K562 (cell line): ENCODE measurements at regions not wholly inside any gene's neighbourhood (a gene's known extent, or its start where the extent isn't known, plus 50 kb on each side); places are given as distances from the start of the nearest gene placed in this dataset.

ENCODE experiments used
- ATAC-seq: fragments of 200-7000 bp; cut with Tn5 transposase; 3 replicates; pipeline ENCODE4 v1.9.1; 2020; ENCODE audit warnings: moderate library complexity
- BruUV-seq: library from RNA; stranded (reverse); fragments of 400-500 nt; replicated peaks from 2 replicates; lab custom pipeline; 2021; lab: Mats Ljungman, UMichigan
- CTCF ChIA-PET: fragments of 300-600 bp; formaldehyde crosslinking; extraction: SDS; loops from one replicate; lab custom pipeline; 2021; ENCODE audit warnings: low intra/inter-chr PET ratio; lab: Yijun Ruan, JAX
- POLR2A ChIA-PET: fragments of 300-600, 350-650 bp; sonication (Branson Sonifier 250); formaldehyde crosslinking; extraction: SDS; loops from one replicate; lab custom pipeline; 2021; ENCODE audit warnings: antibody characterized with exemption, inconsistent platforms; lab: Yijun Ruan, JAX
- DNase-seq, 4 experiments: peaks; one replicate each; pipeline versions ENCODE4 v3.0.0 to v3.0.0-alpha.2; 2011 to 2018; ENCODE audit warnings: low spot score in 3 of 4, mixed read lengths in 3 of 4; ENCODE audit errors: extremely low read depth in 1 of 4
- FAIRE-seq: peaks from 2 replicates; lab custom pipeline; 2011; peaks lifted over from hg19 to GRCh38; lab: Jason Lieb, UNC
- H2AFZ ChIP-seq: 2 replicates; pipeline ENCODE4 v1.6.0; 2011; ENCODE audit warnings: low read depth, low read length, control low read depth, inconsistent platforms
- H3K27ac ChIP-seq: fragments of 200-600 bp; 3 replicates; pipeline ENCODE4 v1.8.0; 2011; ENCODE audit warnings: low read depth, mild to moderate bottlenecking, control low read depth, inconsistent platforms, low read length, moderate library complexity, mixed read lengths; ENCODE audit errors: extremely low read depth
- H3K27me3 ChIP-seq, 2 experiments: fragments of 300-600 bp in 1 of 2; 2 replicates in 1 of 2; 3 replicates in 1 of 2; pipeline versions ENCODE4 v1.6.0 to v1.8.0; 2011; ENCODE audit warnings: inconsistent platforms in 2 of 2, low read length in 2 of 2, mild to moderate bottlenecking in 1 of 2, mixed read lengths in 1 of 2, moderate library complexity in 1 of 2; ENCODE audit not compliant: control insufficient read depth in 2 of 2, insufficient read depth in 2 of 2
- H3K36me3 ChIP-seq: fragments of 300-600 bp; 3 replicates; pipeline ENCODE4 v1.8.0; 2011; ENCODE audit warnings: mild to moderate bottlenecking, low read length, inconsistent platforms; ENCODE audit not compliant: control insufficient read depth, insufficient read depth
- H3K4me1 ChIP-seq, 2 experiments: fragments of 200-600 bp in 1 of 2; replicated peaks in 1 of 2; 2 replicates in 1 of 2; 3 replicates in 1 of 2; pipeline versions ENCODE4 v1.5.1 to v1.8.0; 2011; ENCODE audit warnings: inconsistent platforms in 2 of 2, low read length in 2 of 2, mild to moderate bottlenecking in 1 of 2, mixed read lengths in 1 of 2, moderate library complexity in 1 of 2; ENCODE audit not compliant: control insufficient read depth in 2 of 2, insufficient read depth in 2 of 2
- H3K4me2 ChIP-seq: 2 replicates; pipeline ENCODE4 v1.6.1; 2011; ENCODE audit warnings: low read length, control low read depth, inconsistent platforms, mixed read lengths; ENCODE audit not compliant: insufficient read depth
- H3K4me3 ChIP-seq: fragments of 200-600 bp; sonication (generic), shearing (Covaris generic); 2 replicates; pipeline ENCODE4 v1.5.1; 2016; ENCODE audit warnings: control low read depth, inconsistent platforms
- H3K79me2 ChIP-seq: fragments of 200-600 bp; 3 replicates; pipeline ENCODE4 v1.8.0; 2011; ENCODE audit warnings: low read length, inconsistent platforms; ENCODE audit not compliant: control insufficient read depth, insufficient read depth
- H3K9ac ChIP-seq, 2 experiments: 2 replicates each; pipeline versions ENCODE4 v1.6.0 to v1.6.1; 2011; ENCODE audit warnings: low read depth in 2 of 2, low read length in 2 of 2, control low read depth in 1 of 2, inconsistent platforms in 1 of 2, mild to moderate bottlenecking in 1 of 2, mixed read lengths in 1 of 2; ENCODE audit not compliant: insufficient read depth in 1 of 2
- H3K9me1 ChIP-seq: one replicate; pipeline ENCODE4 v1.6.0; 2011; ENCODE audit warnings: inconsistent platforms, mild to moderate bottlenecking, low read length, moderate library complexity; ENCODE audit not compliant: control insufficient read depth, insufficient read depth
- H3K9me3 ChIP-seq: replicated peaks from 2 replicates; pipeline ENCODE4 v1.5.1; 2011; ENCODE audit warnings: low read depth, low read length, inconsistent platforms; ENCODE audit not compliant: control insufficient read depth, insufficient read depth
- H4K20me1 ChIP-seq: replicated peaks from 2 replicates; pipeline ENCODE4 v1.6.1; 2011; ENCODE audit warnings: low read length, inconsistent platforms, mixed read lengths; ENCODE audit not compliant: control insufficient read depth, insufficient read depth
- ETV6 ChIP-seq, 3 experiments: fragments of 150-350 bp in 1 of 3; sonication (generic) in 1 of 3; formaldehyde crosslinking in 1 of 3; IDR thresholded peaks; 2 replicates each; pipeline versions ENCODE4 v1.6.1 to v1.8.0; 2014 to 2022; ENCODE audit warnings: borderline replicate concordance in 2 of 3, low read depth in 2 of 3, antibody characterized with exemption in 1 of 3, low read length in 1 of 3, mild to moderate bottlenecking in 1 of 3, missing genetic modification reagents in 1 of 3
- GABPB1 ChIP-seq: sonication (generic); formaldehyde crosslinking; IDR thresholded peaks from 2 replicates; pipeline ENCODE4 v1.8.0; 2022; ENCODE audit warnings: mild to moderate bottlenecking, missing genetic modification reagents
- HNRNPL ChIP-seq: fragments of 200-400 bp; formaldehyde crosslinking; IDR thresholded peaks from 2 replicates; pipeline ENCODE4 v1.6.1; 2017; ENCODE audit warnings: low read depth, mild to moderate bottlenecking, low read length
- KAT2B ChIP-seq: IDR thresholded peaks from one replicate; pipeline ENCODE4 v1.6.1; 2012; ENCODE audit warnings: low read depth, mild to moderate bottlenecking, control low read depth, inconsistent platforms, low read length, moderate library complexity
- LARP7 ChIP-seq: fragments of 450-650 bp; IDR thresholded peaks from 2 replicates; pipeline ENCODE4 v1.6.1; 2016
- PBX2 ChIP-seq, 2 experiments: IDR thresholded peaks in 1 of 2; conservative IDR thresholded peaks in 1 of 2; 2 replicates each; pipeline ENCODE4 v1.6.1; 2016; ENCODE audit warnings: low read depth in 2 of 2, mild to moderate bottlenecking in 1 of 2, missing compliant biosample characterization in 1 of 2, missing genetic modification characterization in 1 of 2, moderate library complexity in 1 of 2
- POLR2AphosphoS5 ChIP-seq: IDR thresholded peaks from 2 replicates; pipeline ENCODE4 v1.6.1; 2011; ENCODE audit warnings: mild to moderate bottlenecking, low read depth, low read length, moderate library complexity; ENCODE audit not compliant: control insufficient read depth, insufficient read depth
- TARDBP ChIP-seq: fragments of 450-650 bp; IDR thresholded peaks from 2 replicates; pipeline ENCODE4 v1.6.1; 2016
- ZNF217 ChIP-seq: sonication (generic); formaldehyde crosslinking; IDR thresholded peaks from 2 replicates; pipeline ENCODE4 v1.8.0; 2022; ENCODE audit warnings: mild to moderate bottlenecking, missing genetic modification reagents
- WGBS: fragments of 100-300 bp; shearing (Covaris generic); methylation state at CpG from one replicate; pipeline ENCODE4 v1.1.6; 2016; ENCODE audit warnings: low coverage, mixed read lengths; ENCODE audit not compliant: insufficient coverage; ENCODE audit errors: missing lambda C conversion rate; 5-methylcytosine and 5-hydroxymethylcytosine counted together
- in situ Hi-C: fragments of 300-500 bp; cut with MboI; formaldehyde crosslinking; loops from 4 replicates; pipeline ENCODE4 v1.15.0; 2018; ENCODE audit warnings: inconsistent platforms, mixed read lengths
- intact Hi-C: fragments of 100-400 bp; cut with micrococcal nuclease; formaldehyde crosslinking; loops from 2 replicates; pipeline ENCODE4 v1.14.2; 2022
- TF ChIP-seq, protein P1 (sequence below): fragments of 450-650 bp; IDR thresholded peaks from 2 replicates; pipeline ENCODE4 v1.6.1; 2016; ENCODE audit warnings: low read depth, mild to moderate bottlenecking, moderate library complexity
- TF ChIP-seq, protein P2 (sequence below): sonication (generic); formaldehyde crosslinking; IDR thresholded peaks from 2 replicates; pipeline ENCODE4 v1.8.0; 2022; ENCODE audit warnings: mild to moderate bottlenecking, missing genetic modification reagents

DNA sequence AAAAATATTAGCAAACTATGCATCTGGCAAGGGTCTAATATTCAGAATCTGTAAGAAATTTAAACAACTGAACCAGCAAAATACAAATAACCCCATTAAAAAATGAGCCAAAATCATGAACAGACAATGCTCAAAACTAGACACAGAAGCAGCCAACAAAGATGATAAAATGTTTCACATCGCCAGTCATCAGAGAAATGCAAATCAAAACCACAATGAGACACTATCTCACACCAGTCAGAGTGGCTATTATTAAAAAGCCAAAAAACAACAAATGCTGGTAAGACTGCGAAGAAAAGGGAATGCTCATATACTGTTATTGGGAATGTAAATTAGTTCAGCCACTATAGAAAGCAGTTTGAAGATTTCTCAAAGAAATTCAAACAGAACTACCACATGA is 201.3 kb upstream of the CPEB2 start:
- Histone ChIP-seq H2AFZ (no peak overlapping the region), H3K9me3 (no peaks in the 10 kb centered on the region), H3K9ac (no peak overlapping the region), H3K36me3 (no peaks in the 10 kb centered on the region), H3K27ac (no peak overlapping the region), H3K4me3 (no peak overlapping the region), H3K27me3 (no peaks in the 10 kb centered on the region), H3K4me2 (no peak overlapping the region), H3K4me1 (no peaks in the 10 kb centered on the region), H4K20me1 (no peaks in the 10 kb centered on the region), H3K79me2 (no peaks in the 10 kb centered on the region), H3K9me1 (no peaks in the 10 kb centered on the region)
- DNase-seq (no peak), ATAC-seq (no peak), FAIRE-seq (no peak)
- TF ChIP-seq POLR2AphosphoS5 = no peak
- no peak for TF ChIP-seq ZNF217 (CRISPR knock-in tag)
- no peak for TF ChIP-seq GABPB1 (CRISPR knock-in tag)
- TF ChIP-seq, protein P1, sequence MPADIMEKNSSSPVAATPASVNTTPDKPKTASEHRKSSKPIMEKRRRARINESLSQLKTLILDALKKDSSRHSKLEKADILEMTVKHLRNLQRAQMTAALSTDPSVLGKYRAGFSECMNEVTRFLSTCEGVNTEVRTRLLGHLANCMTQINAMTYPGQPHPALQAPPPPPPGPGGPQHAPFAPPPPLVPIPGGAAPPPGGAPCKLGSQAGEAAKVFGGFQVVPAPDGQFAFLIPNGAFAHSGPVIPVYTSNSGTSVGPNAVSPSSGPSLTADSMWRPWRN = no peak
- TF ChIP-seq HNRNPL = no peak
- TF ChIP-seq, protein P2, sequence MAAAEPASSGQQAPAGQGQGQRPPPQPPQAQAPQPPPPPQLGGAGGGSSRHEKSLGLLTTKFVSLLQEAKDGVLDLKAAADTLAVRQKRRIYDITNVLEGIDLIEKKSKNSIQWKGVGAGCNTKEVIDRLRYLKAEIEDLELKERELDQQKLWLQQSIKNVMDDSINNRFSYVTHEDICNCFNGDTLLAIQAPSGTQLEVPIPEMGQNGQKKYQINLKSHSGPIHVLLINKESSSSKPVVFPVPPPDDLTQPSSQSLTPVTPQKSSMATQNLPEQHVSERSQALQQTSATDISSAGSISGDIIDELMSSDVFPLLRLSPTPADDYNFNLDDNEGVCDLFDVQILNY (CRISPR knock-in tag) = no peak
- no peak for TF ChIP-seq KAT2B
- no peak for TF ChIP-seq ETV6 (IDR thresholded peaks at IDR 0.05; ENCODE audit: borderline replicate concordance in 1 of 2, low read depth in 2 of 2, low read length in 1 of 2)
- no peak for TF ChIP-seq ETV6 (CRISPR knock-in tag; IDR thresholded peaks at IDR 0.05; ENCODE audit: borderline replicate concordance)
- no peak for TF ChIP-seq PBX2 (CRISPR knock-in tag; IDR thresholded peaks at IDR 0.05; ENCODE audit: low read depth)
- TF ChIP-seq PBX2 (tag; conservative IDR thresholded peaks at IDR 0.05; ENCODE audit: low read depth) = no peak
- no peak for TF ChIP-seq LARP7
- TF ChIP-seq TARDBP = no peak
- intact Hi-C loops (no loop called here), in situ Hi-C loops (no loop called here)
- WGBS = 0% methylated on average over 2 of the region's 2 CpGs
- POLR2A ChIA-PET = no interaction called here
- no TSS peak for BruUV-seq
- CTCF ChIA-PET = no interaction called here
